Panc1 (cell line): ENCODE measurements at regions not wholly inside any gene's neighbourhood (a gene's known extent, or its start where the extent isn't known, plus 50 kb on each side); places are given as distances from the start of the nearest gene placed in this dataset.

Experiments used
- POLR2AphosphoS5 ChIP-seq: IDR thresholded peaks from 2 replicates; pipeline ENCODE4 v1.6.1; 2012; ENCODE audit warnings: mild to moderate bottlenecking, low read depth, low read length, moderate library complexity
- SIN3A ChIP-seq: IDR thresholded peaks from 2 replicates; pipeline ENCODE4 v1.6.1; 2012; ENCODE audit warnings: low read depth, mild to moderate bottlenecking, low read length, moderate library complexity, borderline replicate concordance; ENCODE audit not compliant: insufficient read depth
- TCF7L2 ChIP-seq: IDR thresholded peaks from 2 replicates; pipeline ENCODE4 v1.6.1; 2011; ENCODE audit warnings: mild to moderate bottlenecking, low read depth, low read length, inconsistent platforms
- TF ChIP-seq, protein P1 (sequence below): fragments of 450-650 bp; IDR thresholded peaks from 2 replicates; pipeline ENCODE4 v1.5.1; 2017; ENCODE audit warnings: mild to moderate bottlenecking
- TF ChIP-seq, protein P2 (sequence below), 2 experiments: IDR thresholded peaks; 2 replicates each; pipeline ENCODE4 v1.6.1; 2011 to 2012; ENCODE audit warnings: low read depth in 2 of 2, control low read depth in 1 of 2, low read length in 1 of 2, mild to moderate bottlenecking in 1 of 2, moderate library complexity in 1 of 2; ENCODE audit not compliant: insufficient read depth in 1 of 2

DNA sequence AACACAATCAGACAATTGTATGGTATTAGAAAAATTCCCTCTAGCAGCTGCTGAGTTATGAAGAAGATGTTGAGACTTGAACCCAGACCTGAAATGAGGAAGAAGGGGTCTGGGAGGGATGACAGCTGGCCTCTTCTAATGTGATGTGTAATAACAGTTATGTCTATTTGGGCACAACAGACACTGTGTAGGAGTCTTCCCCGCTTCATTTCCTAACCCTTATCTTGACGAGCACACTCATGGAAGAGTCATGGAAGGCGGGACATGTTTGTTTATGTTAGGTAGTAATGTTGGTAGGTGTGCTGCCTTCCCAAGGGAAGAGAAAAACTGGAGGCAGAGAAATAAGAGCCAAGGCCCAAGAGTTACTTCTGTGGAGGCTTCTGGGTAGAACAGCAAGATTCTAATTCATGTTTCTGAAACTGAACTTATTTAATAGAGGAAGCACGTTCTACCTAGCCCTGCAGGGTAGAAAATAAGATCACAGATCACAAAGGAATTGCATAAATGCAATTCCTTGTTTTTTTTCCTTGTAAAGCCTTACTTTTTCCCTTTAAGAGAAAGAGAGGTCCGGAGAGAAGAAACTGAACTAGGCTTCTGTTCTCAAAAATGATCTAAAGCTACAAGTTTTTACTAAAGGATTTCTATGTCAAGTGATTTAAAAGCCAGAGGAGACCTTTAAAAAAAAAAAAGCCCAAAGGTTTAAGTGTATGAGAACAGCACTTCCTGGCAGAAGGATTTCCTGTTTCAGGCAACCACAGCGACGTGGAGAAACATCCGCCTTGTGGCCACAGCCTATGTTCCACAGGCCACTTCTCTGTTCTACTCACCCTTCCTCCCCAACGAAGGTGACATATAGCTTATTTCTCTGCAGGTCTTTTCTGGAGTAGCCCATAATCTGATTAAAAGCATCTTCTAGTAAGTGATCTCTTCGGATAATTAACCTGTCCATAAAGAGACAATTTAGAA, 68.5 kb upstream of the STK17B start:
- TF ChIP-seq, protein P1, sequence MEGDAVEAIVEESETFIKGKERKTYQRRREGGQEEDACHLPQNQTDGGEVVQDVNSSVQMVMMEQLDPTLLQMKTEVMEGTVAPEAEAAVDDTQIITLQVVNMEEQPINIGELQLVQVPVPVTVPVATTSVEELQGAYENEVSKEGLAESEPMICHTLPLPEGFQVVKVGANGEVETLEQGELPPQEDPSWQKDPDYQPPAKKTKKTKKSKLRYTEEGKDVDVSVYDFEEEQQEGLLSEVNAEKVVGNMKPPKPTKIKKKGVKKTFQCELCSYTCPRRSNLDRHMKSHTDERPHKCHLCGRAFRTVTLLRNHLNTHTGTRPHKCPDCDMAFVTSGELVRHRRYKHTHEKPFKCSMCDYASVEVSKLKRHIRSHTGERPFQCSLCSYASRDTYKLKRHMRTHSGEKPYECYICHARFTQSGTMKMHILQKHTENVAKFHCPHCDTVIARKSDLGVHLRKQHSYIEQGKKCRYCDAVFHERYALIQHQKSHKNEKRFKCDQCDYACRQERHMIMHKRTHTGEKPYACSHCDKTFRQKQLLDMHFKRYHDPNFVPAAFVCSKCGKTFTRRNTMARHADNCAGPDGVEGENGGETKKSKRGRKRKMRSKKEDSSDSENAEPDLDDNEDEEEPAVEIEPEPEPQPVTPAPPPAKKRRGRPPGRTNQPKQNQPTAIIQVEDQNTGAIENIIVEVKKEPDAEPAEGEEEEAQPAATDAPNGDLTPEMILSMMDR = no peak
- TF ChIP-seq POLR2AphosphoS5 = no peak
- no peak for TF ChIP-seq SIN3A
- TF ChIP-seq, protein P2, sequence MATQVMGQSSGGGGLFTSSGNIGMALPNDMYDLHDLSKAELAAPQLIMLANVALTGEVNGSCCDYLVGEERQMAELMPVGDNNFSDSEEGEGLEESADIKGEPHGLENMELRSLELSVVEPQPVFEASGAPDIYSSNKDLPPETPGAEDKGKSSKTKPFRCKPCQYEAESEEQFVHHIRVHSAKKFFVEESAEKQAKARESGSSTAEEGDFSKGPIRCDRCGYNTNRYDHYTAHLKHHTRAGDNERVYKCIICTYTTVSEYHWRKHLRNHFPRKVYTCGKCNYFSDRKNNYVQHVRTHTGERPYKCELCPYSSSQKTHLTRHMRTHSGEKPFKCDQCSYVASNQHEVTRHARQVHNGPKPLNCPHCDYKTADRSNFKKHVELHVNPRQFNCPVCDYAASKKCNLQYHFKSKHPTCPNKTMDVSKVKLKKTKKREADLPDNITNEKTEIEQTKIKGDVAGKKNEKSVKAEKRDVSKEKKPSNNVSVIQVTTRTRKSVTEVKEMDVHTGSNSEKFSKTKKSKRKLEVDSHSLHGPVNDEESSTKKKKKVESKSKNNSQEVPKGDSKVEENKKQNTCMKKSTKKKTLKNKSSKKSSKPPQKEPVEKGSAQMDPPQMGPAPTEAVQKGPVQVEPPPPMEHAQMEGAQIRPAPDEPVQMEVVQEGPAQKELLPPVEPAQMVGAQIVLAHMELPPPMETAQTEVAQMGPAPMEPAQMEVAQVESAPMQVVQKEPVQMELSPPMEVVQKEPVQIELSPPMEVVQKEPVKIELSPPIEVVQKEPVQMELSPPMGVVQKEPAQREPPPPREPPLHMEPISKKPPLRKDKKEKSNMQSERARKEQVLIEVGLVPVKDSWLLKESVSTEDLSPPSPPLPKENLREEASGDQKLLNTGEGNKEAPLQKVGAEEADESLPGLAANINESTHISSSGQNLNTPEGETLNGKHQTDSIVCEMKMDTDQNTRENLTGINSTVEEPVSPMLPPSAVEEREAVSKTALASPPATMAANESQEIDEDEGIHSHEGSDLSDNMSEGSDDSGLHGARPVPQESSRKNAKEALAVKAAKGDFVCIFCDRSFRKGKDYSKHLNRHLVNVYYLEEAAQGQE (IDR thresholded peaks at IDR 0.05; ENCODE audit: insufficient read depth in 1 of 2, low read depth in 2 of 2, low read length in 1 of 2) = no peak
- no peak for TF ChIP-seq TCF7L2
